GM18870 (cell line): ENCODE measurements at regions not wholly inside any gene's neighbourhood (a gene's known extent, or its start where the extent isn't known, plus 50 kb on each side); places are given as distances from the start of the nearest gene placed in this dataset.
"Not testable (repeated sequence)": the region's sequence is repeated elsewhere in the genome, so short reads cannot be mapped to it uniquely, and the experiment has no call there.

Experiments used
- ATAC-seq: cut with Tn5 transposase; IDR thresholded peaks from one replicate; pipeline ENCODE4 v1.9.1; 2021; ENCODE audit warnings: moderate library complexity; ENCODE audit not compliant: unreplicated experiment

DNA sequence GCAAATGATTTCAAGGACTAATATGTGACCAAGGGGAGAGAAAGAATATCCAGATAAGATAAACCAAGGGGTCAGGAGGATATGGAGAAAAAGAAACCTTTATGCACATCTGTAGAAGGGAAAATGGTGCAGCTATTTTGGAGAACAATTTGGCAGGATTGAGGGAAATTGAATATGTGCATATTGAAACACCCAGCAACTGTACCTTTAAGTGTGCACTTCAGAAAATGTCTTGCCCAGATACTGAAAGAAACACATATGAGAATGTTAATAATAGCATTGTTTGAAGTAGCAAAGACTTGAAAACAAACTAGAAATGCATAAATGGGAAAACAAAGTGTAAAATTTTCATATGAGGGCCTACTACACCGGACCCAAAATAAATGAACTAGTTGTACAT is 599.6 kb downstream of the PSAT1 start:
- no peak for ATAC-seq

DNA sequence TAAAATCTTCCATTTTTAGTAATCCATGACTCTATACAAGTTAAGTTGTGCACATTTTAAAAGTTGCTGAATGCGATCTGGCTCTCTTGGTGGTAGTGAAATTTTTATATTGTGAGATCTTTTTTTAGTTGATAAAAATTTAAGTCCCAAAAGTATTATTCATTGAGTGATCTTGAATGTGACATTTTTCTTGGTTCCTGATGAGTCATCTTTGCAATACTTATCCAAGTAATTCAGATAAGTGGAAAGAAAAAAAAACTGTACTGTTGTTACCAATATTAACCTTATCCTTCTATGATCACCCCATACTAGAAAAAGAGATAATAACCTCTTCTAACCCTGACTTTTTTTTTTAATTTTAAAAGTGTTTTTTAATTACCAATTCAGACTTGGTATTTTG is 601.3 kb downstream of the PSAT1 start:
- ATAC-seq: no peak

DNA sequence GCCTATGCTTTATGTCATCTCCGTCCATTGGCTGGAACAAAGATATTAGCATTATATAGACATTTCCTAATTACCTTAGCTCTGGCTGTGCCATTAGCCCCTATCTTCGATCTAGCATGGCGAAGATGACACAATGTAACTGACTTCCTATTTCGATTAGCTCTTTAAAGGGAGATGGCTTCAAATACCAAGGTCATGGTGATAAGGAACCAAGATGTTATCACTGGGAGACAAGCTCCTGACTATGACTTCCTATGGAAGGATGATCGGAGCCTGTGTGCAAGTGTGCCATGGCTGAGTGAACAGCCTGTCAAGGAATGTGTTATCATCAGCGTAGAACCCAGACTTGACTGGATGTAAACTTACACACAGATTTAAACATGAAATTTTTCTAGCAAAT is 602.1 kb downstream of the PSAT1 start:
- no peak for ATAC-seq

DNA sequence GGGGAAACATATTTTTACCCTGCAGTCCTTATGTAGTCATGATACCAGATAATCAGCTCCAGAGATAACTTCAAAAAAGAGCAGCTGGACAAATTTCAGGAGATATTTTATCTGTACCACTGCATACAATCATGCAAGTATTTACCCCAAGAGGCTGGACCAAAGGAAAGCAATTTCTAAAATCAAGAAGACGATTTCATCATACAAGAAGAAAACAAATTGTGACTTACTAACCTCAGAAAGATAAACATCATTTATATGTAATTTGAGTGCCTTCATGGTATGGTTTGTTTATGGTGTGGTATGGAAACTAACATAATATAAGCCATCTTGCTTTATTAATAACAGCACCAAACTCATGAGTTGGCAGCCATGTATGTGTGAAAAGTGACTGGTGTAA is 603.6 kb downstream of the PSAT1 start:
- no peak for ATAC-seq

DNA sequence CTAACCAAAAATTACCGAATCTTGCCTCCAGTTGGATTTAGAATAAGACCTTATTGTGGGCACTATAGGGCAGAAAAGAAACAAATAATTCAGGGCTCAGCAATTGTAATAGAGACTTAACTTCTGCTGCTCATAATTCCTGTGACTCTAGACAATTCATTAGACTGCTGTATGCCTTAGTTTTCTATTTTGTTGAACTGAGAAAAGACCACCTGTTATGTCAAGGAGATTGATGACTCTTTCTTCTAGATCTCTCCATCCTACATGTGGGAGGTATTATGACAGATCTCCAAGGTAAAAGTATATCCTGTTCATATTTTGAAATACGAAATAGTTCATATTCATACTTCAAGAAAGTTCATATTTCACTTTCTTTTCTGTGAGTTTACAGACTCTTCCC is 605.1 kb downstream of the PSAT1 start:
- no peak for ATAC-seq

DNA sequence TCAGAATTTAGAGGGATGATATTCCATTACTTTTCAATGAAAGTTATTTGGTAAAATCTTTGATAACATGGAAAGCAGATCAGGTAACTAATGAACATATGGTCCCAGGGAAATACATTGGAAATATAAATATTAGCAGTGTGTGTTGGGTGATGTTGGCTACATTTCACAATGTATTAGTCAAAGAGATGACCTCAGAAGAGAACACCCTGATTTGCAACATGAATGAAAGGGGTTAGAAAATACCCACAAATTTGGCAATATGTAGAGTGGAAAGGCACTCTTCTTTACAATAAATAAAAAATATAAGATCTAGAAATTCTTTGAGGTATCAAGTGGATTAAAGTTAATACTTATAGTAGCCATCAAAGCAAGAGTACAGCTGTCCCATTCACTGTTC is 606.7 kb downstream of the PSAT1 start:
- ATAC-seq: no peak

DNA sequence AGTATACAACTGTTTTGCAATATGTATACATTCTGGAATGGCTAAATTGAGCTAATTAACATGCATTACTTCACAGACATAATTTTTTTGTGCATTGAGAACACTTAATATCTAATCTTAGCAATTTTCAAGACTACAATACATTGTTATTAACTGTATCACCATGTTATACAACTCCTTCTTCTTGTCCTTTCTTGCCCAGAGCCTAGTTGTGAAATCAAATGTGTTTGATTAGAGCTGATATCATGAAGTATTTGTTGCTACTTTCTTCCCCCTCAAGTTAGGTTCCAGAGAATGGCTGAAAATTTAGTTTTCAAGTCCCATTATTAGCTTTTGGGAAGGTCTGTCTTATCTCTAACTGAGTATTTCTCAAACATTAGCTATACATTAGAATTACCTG is 607.8 kb downstream of the PSAT1 start:
- no peak for ATAC-seq

DNA sequence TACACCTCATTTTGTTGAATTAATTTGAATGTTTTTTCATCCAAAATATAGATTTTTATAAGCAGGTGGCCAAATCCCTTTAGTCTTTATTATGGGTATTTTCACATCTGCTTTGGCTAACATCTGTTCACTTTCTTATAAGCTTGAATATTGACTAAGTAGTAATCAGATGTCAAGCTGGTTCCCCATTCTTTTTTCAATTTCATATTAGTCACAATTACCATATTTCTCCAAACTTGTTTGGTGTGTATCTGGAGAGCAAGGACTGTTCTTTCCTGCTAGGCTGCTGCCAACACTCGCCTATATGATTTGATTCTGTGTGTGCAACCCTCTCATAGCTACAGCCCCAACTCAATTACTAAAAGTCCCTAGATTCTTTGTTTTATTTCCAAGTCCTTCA is 608.5 kb downstream of the PSAT1 start:
- no peak for ATAC-seq

DNA sequence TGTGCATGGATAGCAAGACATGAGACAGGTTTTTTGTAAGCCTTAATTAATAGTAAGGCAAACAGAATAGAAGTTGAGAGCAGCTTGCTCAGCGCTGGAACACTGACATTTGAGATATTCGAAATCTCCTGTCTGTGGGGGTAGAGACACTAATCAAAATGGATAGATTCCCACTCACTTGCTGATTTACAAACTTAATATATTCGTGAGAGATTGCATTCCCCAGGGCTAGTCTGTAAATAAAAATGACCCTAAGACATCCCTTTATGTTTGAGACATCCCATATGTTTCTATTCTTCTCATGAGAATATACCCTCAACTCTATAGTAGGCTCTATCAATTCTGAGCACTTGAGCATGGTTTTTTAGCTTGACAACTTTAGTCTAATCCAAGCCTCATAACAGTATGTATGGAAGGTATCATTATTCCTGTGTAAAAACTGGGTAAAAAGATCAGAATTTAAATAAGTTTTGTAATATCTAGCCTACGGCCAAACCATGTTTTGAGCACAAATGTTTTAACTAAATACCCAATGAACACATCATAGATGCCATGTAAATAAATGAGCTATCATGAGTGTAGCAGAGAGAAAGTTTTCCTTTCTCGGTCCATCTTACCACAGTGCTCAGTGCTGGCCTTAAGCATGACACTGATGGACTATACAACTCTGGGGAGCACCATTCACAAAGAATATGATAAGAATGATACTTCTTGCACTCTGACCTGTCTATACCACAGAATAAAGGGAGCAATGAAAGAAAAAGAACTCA is 609.2 kb downstream of the PSAT1 start:
- no peak for ATAC-seq

DNA sequence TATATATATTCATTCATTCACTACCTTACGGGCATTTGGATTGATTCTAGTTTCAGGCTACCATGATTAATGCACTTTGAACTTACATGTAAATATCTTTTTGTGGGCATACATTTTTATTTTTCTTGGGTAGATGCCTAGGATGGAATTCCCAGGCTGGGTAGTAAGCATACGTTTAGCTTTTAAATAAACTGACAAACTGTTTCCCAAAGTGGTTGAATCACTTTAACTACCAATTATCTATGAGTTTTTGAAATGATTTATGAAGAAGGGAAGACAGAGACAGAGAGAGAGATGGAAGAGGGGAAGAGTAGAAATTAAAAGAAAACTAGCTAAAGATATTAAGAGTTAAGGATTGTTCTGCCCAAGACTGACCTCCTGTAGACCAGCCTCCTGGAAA is 612.6 kb downstream of the PSAT1 start:
- ATAC-seq: no peak

DNA sequence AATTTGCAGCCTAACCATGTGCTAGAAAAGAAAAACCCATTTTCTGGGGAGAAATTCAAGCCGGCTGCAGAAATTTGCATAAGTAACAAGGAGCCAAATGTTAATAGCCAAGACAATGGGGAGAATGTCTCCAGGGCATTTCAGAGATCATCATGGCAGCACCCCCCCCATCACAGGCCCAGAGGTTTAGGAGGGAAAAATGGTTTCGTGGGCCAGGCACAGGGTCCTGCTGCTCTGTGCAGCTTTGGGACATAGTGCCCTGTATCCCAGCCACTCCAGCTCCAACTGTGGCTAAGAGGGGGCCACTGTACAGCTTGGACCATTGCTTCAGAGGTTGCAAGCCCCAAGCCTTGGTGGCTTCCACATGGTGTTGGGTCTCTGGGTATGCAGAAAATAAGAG is 620.0 kb downstream of the PSAT1 start:
- ATAC-seq: not testable (repeated sequence)

DNA sequence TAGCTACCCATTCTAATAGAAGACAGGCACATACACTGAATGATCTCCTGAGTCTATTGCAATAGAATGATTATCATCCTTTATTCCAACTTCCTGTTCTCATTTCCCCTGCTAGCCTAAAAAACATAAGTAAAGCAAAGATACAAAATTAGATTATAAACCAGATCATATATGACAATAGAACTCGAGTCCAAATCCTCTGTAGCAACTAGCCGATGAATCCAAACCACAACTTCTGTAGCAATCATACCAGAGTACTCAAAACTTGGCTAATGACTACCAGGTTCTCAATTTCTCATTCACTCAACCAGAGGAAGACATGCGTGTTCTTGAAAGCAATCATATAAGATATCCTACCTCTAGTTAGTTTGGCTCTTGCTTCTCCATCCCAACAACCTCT is 622.1 kb downstream of the PSAT1 start:
- ATAC-seq: no peak

DNA sequence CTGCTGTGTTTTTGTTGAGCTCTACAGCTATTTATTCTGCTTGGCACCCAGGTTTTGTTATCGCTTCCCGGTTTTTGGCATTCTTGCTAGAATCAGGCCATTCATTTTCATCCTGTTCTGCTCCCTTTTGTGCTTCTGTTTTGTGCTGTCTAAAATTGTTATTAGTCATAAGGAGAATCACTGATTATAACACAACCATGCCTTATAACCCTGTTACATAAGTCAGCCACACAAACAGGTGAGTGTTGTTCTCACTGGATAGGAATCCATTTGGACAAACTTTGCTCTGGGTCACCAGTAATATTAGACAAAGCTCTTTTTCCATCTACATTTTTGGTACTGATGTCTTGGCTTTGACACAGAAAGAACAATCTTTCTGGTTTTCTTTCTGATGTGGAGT is 622.8 kb downstream of the PSAT1 start:
- no peak for ATAC-seq

DNA sequence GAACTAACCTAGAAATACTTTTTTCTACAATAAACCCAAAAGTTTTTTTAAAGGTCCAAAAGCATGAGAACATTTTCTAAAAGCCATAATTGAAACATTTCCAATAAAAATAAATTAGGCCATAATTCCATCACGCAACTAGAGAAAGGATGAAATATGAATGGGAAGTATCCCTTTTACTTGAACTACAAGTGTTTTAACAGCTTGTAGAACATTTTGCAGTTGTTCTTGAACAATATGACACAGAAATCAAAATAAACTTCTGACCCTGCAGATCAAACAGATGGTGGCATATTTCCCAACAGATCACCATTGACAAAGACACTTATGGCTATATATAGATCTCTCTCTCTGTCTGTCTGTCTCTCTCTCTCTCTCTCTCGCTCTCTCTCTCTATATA is 624.4 kb downstream of the PSAT1 start:
- ATAC-seq: no peak

DNA sequence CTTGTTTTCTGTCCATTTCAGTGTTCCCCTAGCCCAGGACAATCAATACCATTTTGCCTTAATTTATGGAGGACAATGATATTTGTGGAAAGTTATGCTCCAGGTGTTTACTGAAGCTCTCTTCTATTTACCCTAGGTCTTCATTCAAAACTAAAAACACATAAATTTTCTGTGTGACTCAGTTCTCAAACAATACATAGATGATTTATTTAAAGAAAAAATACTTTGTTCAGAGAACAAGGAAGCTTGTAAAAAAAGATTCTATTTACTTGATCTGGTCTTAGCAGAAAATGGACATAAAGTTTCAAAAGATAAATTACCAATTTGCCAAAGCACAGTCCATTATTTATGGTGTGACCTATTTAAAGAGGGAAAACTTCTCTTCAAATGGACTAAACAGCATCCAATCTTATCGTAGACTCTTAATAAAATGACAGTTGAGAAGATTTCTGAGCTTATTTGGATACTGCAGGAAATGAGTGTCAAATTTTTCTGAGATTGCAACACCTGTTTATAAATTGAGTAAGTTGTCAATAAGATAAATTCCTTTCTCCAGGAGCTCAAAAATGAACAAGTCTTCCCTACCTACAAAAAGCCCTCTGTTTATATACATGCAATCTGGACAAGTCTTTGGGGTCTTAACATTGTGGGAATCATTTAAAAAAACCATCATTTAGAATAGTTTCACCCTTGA is 627.2 kb downstream of the PSAT1 start:
- no peak for ATAC-seq

DNA sequence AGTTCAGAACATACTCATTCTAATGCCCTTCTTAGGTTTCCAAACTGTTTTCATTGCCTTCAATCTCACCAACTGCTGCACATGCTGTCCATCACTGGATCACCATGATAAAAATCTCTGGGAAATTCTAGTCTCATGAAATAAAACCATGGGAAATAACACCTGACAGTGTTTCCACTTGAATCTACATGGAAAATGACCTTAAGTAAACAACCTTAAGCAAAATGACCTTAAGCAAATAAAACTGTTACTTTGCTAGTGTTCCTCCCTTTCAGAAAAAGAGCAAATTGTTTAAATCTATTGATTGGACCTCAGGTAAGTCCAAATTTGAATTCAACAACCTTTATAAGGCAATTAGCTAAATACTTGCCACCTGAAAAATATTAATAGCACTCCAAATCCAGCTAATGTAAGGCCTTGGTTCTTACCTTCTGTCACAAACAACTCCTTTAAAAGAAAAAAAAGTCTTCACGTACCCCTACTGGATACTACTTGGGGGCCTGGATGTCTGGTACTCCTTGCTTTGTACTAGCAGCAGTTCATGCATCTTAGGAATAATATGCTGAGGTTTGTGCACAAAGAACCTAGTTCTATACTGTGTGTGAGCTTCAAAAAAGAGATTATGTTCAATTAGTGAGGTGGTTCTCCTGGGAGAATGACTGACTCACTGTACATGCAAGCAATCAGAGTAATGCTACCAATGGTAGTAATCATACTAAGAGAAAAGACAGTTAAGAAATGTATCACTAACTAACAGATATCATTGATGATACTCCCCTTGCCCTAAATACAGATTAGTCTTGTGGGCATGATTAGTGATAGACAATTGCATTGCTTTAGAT is 630.4 kb downstream of the PSAT1 start:
- ATAC-seq: no peak

DNA sequence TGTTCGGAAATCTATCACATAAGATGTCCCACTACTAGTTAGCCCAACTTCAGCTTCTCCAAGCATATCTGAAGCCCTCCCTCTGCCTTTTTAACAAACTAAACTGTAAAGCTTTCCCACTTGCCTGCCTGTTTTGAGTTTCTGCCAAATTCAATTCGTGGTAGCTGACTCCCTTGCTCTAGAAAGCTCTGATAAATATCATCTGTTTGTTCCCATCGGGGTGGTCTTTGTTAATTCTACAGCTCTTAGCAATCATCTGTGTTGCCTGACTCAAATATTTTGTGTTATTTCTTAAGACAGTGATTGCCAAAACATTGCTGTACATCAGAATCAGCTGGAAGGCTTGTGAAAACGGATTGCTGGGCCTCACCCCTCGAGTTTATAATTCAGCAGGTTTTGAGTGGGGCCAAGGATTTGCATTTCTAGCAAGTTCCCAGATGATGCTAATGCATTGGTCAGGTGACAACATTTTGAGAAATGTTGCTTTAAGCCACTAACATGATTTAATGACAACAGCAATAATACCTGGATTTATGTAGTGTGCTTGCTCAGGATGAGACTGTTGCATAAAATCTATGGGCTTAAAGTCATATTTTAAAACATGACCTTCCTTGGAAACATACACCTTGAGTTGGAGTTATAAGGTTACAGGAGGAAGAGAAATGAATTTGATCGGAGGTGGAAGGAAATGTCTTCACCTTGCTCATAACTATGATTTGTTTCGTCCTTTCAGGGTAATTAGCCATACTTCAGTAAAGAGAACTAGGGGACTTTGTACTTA is 631.9 kb downstream of the PSAT1 start:
- no peak for ATAC-seq

DNA sequence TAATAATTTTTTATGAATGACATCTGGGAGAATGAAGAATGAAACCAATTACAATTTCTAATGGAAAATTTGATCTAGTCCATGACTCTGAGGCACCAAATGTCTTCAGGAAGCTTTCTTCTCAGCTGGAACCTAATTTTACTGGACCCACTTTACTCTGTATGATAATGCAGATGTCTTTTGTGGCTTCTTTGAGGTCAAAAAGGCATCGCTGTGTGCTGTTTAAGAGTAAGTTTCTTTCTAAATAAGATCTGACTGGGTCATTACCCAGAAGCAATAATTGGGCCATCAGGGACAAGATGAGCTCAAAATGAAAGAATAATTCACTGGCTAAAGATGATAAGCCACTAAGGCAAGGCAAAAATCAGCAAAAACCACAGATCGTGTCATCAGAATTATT is 633.4 kb downstream of the PSAT1 start:
- ATAC-seq: no peak

DNA sequence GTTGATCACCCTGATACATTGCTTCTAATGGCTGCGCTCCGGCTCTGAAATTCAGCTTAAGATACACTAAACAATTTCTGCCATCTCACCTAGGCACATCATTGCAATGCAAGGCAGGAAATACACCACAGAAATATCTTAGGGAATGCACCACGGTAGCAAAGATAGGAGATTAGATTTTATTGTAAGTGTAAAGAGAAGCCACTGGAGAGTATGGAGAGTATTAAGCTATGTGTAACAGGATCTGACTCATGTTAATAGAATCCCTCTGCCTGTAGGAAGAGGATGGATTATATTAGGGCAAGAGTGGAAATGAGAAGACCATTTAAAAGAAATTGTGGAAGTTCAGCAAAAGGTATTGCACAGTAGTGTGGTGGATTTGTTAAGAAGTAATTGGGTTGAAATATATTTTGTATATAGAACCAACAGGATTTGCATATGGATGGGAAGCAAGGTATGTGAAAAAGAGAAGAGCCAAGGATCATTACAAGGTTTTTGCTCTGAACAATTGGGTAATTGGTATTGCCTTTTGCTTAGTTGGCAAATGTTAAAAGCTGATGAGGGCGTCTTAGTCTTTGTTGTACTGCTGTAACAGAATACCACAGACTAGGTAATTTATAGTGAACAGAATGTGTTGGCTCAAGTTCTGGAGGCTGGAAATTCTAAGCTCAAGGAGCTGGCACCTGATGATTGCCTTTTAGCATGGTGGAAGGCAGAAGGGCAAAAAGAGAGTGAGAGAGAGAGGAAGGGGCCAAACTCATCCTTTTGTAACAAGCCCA is 636.1 kb downstream of the PSAT1 start:
- no peak for ATAC-seq

DNA sequence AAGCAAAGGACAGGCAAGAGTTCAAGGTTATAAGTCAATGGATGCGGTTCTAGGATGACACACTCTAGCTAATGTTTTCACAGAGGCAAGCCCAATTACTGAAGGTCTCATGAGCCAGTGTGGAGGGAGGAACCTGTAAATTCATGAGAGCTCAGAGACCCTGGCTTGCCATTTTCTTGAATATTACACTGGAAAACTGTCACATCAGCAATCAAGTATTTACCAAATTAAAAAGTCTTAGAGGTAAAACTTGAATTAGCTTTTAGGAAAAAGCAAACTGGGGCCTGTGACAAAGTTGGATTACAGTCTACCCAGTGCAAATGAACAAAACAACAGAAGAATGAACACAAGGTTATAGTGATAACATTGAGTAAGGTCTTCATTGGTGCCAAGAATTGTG is 636.9 kb upstream of the TLE4 start:
- no peak for ATAC-seq
